Activated CD4-positive, alpha-beta T cell treated with anti-CD3 and anti-CD28 coated beads, Interleukin-2, amount 10 ng/mL, durations not matched to agents 24 days and 14 days (primary cell): ENCODE measurements at regions not wholly inside any gene's neighbourhood (a gene's known extent, or its start where the extent isn't known, plus 50 kb on each side); places are given as distances from the start of the nearest gene placed in this dataset.
"Not testable (repeated sequence)": the region's sequence is repeated elsewhere in the genome, so short reads cannot be mapped to it uniquely, and the experiment has no call there.

Experiments used
- DNase-seq: peaks from one replicate; pipeline ENCODE4 v3.0.0; 2022
- H3K27ac Mint-ChIP-seq: one replicate; pipeline ENCODE4 v1.8.0; 2022; ENCODE audit warnings: mild to moderate bottlenecking, mixed read lengths
- H3K27me3 Mint-ChIP-seq: one replicate; pipeline ENCODE4 v1.8.0; 2022; ENCODE audit warnings: mixed read lengths
- H3K36me3 Mint-ChIP-seq: one replicate; pipeline ENCODE4 v1.8.0; 2022; ENCODE audit warnings: low read depth, mild to moderate bottlenecking, mixed read lengths
- H3K4me1 Mint-ChIP-seq: one replicate; pipeline ENCODE4 v1.8.0; 2021; ENCODE audit warnings: mixed read lengths
- H3K4me3 Mint-ChIP-seq: one replicate; pipeline ENCODE4 v1.8.0; 2022; ENCODE audit warnings: mild to moderate bottlenecking, moderate library complexity, mixed read lengths
- H3K9me3 Mint-ChIP-seq: one replicate; pipeline ENCODE4 v1.8.0; 2021; ENCODE audit warnings: mixed read lengths
- intact Hi-C: fragments of 100-400 bp; cut with micrococcal nuclease; formaldehyde crosslinking; loops from one replicate; pipeline ENCODE4 v1.15.1; 2023

GRCh38 chr15:30833379-30833778, 70.3 kb upstream of the FAN1 start:
- peak overlapping the region; percentile 42 for H3K27ac Mint-ChIP-seq
- peaks cover 34% of the 10 kb centered on the region for H3K4me1 Mint-ChIP-seq
- H3K36me3 Mint-ChIP-seq, result peaks cover 51% of the 10 kb centered on the region
- H3K9me3 Mint-ChIP-seq, H3K4me3 Mint-ChIP-seq, intact Hi-C loops, H3K27me3 Mint-ChIP-seq: not testable (repeated sequence)
- peak; percentile 67 for DNase-seq

GRCh38 chr15:30841639-30842038, 62.1 kb upstream of the FAN1 start:
- H3K27ac Mint-ChIP-seq, H3K9me3 Mint-ChIP-seq, intact Hi-C loops, H3K27me3 Mint-ChIP-seq, DNase-seq: not testable (repeated sequence)
- peak overlapping the region; percentile 14 for H3K4me3 Mint-ChIP-seq
- H3K4me1 Mint-ChIP-seq, result peaks cover 25% of the 10 kb centered on the region
- H3K36me3 Mint-ChIP-seq, result peaks cover 61% of the 10 kb centered on the region

- H3K4me3 Mint-ChIP-seq, result peak overlapping the region; percentile 61
- peaks cover 56% of the 10 kb centered on the region for H3K36me3 Mint-ChIP-seq
- intact Hi-C loops, H3K27me3 Mint-ChIP-seq, H3K9me3 Mint-ChIP-seq: not testable (repeated sequence)
- peaks cover 25% of the 10 kb centered on the region for H3K4me1 Mint-ChIP-seq
- H3K27ac Mint-ChIP-seq, result peak overlapping the region; percentile 52
- peak; percentile 90 for DNase-seq
These were observed 60.8 kb upstream of the FAN1 start for GRCh38 chr15:30842798-30843472.

GRCh38 chr15:30845536-30845935, 58.2 kb upstream of the FAN1 start:
- peaks cover 55% of the 10 kb centered on the region for H3K36me3 Mint-ChIP-seq
- H3K27me3 Mint-ChIP-seq, H3K4me3 Mint-ChIP-seq, DNase-seq, intact Hi-C loops, H3K27ac Mint-ChIP-seq, H3K9me3 Mint-ChIP-seq: not testable (repeated sequence)
- peaks cover 25% of the 10 kb centered on the region for H3K4me1 Mint-ChIP-seq
